ENCODE measurements at regions not wholly inside any gene's neighbourhood (a gene's known extent, or its start where the extent isn't known, plus 50 kb on each side); places are given as distances from the start of the nearest gene placed in this dataset.

DNA sequence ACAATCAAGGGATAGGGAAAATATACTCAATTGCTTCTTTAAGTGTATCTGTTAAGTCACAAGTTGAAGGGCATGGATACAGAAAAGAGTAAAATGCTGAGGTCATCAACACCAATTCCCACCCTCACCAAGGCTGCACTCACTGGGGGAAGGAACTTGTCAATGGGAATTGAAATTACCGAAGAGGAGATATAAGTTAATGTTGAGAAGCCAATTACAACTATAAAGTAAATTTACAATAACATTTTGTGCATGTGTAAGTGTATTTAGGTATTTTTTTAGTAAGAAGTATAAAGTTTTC is 255.1 kb upstream of the KCNIP4 start:
- TF ChIP-seq, protein P1, sequence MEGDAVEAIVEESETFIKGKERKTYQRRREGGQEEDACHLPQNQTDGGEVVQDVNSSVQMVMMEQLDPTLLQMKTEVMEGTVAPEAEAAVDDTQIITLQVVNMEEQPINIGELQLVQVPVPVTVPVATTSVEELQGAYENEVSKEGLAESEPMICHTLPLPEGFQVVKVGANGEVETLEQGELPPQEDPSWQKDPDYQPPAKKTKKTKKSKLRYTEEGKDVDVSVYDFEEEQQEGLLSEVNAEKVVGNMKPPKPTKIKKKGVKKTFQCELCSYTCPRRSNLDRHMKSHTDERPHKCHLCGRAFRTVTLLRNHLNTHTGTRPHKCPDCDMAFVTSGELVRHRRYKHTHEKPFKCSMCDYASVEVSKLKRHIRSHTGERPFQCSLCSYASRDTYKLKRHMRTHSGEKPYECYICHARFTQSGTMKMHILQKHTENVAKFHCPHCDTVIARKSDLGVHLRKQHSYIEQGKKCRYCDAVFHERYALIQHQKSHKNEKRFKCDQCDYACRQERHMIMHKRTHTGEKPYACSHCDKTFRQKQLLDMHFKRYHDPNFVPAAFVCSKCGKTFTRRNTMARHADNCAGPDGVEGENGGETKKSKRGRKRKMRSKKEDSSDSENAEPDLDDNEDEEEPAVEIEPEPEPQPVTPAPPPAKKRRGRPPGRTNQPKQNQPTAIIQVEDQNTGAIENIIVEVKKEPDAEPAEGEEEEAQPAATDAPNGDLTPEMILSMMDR (IDR thresholded peaks at IDR 0.05; ENCODE audit: extremely low read depth in 1 of 2, insufficient read depth in 1 of 2, low read depth in 1 of 2, low read length in 2 of 2), result no peak
- TF ChIP-seq POLR2A (IDR thresholded peaks at IDR 0.05; ENCODE audit: low read depth, low read length), result no peak

Data from endothelial cell of umbilical vein (primary cell).